GM21515 (cell line): ENCODE measurements at regions not wholly inside any gene's neighbourhood (a gene's known extent, or its start where the extent isn't known, plus 50 kb on each side); places are given as distances from the start of the nearest gene placed in this dataset.

ENCODE experiments used
- ATAC-seq: cut with Tn5 transposase; IDR thresholded peaks from one replicate; pipeline ENCODE4 v1.9.1; 2021; ENCODE audit not compliant: unreplicated experiment

- no peak for ATAC-seq
Measured at GRCh38 chr9:109940561-109940960, 160.6 kb downstream of the PALM2AKAP2 start.

DNA sequence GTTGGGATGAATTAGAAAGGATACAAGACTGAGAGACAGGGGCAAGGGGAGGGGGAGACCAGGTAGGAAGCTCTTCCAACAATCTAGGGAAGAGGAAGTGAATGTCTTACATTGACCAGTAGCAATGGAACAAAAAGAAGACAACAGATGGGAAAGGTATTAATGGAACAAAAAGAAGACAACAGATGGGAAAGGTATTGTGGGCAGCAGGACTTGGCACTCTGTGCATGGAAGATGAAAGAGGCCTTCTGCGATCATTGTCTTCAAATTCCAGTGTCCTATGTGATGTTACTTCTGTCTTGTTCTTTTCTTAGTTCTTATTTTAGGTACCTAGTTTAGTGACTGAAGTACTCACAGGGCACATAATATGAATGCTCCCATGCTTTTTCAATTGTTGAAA lies 161.8 kb downstream of the PALM2AKAP2 start:
- no peak for ATAC-seq

GRCh38 chr9:109945573-109945972 lies 165.6 kb downstream of the PALM2AKAP2 start:
- ATAC-seq = no peak

DNA sequence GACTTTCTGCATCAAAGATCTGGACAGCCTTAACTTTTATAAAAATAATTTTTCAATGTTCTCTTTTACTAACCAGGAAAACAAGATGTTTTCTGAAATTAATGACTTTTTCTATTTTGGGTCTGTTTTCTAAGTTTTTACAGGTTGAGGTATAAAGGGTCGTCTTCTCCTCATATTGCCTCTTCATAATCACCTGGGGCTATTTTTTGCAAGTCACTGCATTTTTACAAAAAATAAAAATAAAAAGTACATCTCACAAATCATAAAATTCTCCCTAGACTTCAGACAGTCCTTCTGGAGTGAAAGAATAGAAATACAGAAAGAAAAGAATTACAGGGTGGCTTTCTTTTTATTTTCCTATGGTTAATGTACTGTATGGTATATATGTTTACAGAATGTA lies 168.5 kb downstream of the PALM2AKAP2 start:
- no peak for ATAC-seq

DNA sequence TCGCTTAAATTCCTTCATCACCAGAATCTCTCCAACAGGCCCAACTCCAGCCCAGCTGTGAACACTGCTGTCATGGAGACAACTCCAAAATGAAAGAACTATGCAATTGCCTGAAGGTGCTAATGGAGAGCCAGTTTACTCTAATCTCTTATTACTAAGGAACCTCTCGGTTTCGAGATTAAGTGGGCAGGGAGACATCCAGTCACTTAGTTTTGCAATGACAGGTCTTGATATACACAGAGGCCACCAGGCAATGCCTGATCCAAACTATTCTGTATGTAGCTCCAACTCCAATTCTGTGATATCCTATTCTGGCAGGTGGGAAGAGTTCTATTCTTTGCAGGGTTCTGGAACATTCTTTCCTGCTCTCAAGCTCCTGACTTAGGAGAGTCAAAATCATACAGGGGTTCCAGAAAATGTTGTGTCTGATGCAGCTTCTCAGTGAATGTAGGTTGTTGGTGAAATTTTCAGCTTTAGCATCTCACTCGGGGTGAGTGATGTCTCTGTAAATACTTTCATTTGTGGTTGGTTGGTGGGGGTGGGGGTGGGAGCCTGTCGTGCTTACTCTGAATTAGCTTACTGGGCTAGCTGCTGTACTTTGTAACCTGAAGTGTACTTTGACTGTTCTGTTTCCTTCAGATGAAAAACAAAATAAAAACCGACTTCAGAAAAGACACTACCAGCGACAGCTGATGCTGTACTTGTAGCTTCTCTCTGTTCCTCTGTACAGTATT lies 170.9 kb downstream of the PALM2AKAP2 start:
- ATAC-seq = peak; percentile 57

GRCh38 chr9:109953300-109953699 lies 173.3 kb downstream of the PALM2AKAP2 start:
- ATAC-seq = no peak

DNA sequence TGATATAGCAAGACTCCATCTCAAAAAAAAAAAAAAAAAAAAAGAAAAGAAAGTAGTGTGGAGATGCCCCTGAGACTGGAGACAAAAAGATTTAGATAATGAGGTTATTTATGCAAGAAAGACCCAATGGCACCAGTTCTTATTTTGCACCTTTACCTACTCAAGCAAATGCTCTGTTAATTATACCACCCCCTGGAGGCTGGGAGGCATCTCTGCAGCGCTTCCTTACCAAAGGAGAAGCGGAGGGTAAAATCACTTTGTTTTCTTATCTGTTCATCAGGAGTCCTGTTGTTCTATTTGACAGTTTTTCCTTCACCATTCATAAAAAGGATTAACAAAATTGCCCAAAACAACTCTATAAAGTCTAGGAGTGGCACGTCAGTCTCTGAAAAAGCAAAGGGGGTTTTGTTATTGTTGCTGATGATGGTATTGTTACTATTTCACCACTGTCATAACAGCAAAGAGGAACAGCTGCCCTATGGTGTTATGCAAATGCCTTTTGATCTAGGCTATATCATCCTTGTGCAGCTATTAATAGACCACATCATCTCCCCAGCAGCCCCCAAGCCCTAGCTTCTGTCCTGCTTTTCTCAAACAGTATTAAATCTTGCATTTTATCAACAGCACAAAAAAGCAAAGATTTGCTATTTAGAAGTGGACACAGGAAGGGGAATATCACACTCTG lies 174.0 kb downstream of the PALM2AKAP2 start:
- ATAC-seq = no peak

- ATAC-seq = no peak
Measured at GRCh38 chr9:109956717-109957440, 176.9 kb downstream of the PALM2AKAP2 start.

- ATAC-seq = no peak
Measured at GRCh38 chr9:109959679-109960078, 179.7 kb downstream of the PALM2AKAP2 start.

DNA sequence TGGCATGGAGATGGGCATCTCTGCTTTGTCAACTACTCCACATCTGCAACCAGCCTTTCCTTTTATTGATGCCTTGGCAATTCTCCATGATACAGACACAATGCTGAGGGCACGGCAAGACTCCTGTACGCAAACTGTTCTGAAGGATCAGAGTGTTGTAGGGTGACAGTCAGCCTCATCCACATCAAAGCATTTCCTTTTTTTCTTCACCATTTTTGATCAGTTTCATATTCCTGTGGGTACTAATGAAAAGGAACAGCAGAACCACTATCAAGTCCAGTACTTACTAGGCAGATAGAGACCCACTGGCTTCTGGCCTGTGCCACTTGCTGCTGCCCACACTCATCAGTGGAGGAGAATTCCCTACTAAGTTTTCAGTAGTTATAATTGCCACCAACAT lies 181.6 kb downstream of the PALM2AKAP2 start:
- ATAC-seq = no peak

GRCh38 chr9:109962215-109962614 lies 182.2 kb downstream of the PALM2AKAP2 start:
- ATAC-seq = no peak

GRCh38 chr9:109963079-109963478 lies 183.1 kb downstream of the PALM2AKAP2 start:
- no peak for ATAC-seq

DNA sequence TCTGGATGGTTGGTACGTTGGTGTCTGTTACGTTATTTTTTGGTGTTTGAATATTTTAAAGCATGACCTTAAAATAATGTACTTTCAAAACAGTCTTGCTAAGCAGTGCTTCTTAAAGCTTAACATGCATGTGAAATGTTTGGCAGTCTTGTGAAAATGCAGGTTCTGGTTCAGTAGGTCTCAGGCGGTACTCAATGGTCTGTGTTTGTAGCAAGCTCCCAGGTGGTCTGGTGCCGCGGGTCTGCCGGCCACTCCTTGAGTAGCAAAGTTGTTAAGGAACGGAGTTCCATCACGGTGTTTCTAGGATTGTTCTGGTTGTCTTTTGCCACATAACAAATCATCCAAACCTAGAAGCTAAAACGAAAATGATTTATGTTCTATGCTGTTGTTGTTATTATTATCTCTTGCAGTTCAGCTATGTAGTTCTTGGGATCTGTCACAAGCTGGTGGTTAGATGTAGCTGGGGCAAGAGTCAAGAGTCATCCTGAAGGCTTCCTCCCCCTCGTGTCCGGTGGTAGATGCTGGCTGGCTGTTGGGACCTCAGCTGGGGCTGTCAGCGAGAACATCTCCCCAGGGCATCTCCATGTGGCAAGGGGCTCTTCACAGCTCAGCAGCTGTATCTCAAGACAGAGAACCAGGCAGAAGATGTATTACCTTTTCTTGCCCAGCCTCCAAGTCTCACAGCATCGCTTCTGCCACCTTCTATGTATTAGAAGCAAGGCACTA lies 186.8 kb downstream of the PALM2AKAP2 start:
- ATAC-seq = no peak

DNA sequence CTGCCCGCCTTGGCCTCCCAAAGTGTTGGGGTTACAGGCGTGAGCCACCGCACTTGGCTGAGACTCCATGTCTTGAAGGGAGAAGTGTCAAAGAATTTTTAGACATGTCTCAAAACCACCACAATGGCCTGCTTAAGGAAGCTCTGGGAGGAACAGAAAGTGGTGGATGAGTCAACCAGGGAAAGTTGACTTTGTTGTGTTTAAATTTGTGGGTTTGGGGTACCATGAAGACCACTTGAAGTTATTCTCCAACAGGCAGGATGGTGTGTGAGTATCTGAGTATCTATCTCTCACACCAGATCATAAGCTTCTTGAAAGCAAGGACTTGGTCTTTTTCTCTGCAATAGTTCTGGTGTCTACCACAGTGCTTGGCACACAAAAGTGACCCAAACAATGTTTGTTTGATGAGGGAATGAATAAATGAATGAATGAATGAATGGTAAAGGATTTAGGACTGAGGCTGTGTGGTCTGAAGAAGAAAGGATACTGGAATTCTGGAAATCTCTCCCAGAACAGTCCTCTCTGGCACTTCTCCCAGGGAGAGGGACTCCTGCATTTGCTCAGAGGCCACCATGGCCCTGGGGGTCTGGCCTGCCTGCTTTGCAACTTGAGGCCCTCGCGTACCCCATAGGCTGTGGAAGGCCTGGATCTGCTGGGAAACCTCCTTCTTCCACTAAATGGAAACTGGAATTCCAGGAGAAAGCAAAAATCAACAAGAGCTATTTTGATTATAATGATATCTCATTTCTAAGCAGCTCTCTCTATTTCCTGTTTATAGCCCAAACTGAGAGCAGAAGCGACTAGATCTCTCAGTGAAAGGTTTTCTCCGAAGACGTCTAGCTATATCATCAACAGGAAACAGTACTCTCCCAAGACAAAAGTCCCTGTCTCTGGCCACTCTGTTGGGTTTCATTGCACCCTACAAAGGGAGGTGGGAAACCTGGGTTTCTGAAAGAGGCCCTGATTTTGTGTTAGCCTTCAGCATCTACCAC lies 187.9 kb downstream of the PALM2AKAP2 start:
- peak; percentile 40 for ATAC-seq

GRCh38 chr9:109969011-109969410 lies 189.0 kb downstream of the PALM2AKAP2 start:
- no peak for ATAC-seq

GRCh38 chr9:109969573-109970237 lies 189.7 kb downstream of the PALM2AKAP2 start:
- no peak for ATAC-seq

DNA sequence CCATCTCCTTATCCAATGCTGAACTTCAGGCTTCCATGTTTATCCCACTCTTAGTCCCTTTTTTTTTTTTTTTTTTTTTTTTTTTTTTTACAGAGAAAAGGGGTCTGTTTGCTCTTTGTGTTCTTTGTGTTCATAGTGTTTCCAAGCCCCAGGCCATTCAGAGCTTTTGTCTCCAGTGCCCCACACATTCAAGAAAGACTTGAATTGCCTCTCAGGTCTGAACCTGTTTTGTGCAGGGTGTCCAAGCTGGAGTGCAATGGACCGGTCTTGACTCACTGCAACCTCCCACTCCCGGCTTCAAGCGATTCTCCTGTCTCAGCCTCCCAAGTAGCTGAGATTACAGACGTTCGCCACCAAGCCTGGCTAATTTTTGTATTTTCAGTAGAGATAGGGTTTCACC lies 191.2 kb downstream of the PALM2AKAP2 start:
- ATAC-seq = no peak

DNA sequence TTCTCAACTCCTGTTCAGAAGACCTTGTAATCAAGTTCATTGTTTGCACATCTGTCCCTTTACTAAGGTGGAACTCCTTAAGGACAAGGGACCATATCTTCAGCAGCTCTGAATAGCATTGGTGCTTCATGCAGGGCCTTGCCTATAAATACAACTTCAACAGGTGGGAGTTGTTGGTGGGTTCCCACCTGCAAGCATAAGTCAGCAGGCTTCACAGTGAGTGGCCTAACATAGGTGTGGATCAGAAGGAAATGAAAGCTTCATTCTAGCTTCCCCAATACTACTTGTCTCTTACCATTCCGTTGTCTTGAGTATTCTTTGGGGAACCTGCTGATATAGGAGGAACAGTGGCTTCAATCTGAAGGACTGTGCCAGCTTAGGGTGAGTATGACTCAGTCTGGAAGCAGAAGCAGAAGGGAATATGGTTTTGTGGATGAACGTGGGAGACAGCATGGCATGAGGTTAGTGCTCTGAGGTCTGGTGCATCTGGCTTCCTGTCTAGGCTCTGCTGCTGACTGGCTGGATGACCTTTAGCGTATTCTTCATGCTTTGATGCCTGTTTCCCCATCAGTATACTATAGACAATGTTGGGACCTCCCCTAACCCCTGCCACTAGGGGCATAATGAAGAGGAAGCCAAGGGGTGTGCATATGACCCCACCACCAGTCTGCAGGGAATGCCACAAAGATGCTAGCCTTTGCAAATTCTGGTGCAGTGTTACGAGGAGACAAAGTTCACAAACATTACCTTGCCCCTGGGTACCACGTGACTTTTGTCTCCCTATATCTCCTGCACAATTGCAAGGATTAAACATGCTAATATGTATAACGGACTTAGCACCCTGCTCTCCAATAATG lies 192.3 kb downstream of the PALM2AKAP2 start:
- peak; percentile 44 for ATAC-seq

GRCh38 chr9:109973336-109973735 lies 193.3 kb downstream of the PALM2AKAP2 start:
- ATAC-seq = no peak
